ENCODE measurements at regions not wholly inside any gene's neighbourhood (a gene's known extent, or its start where the extent isn't known, plus 50 kb on each side); places are given as distances from the start of the nearest gene placed in this dataset.

DNA sequence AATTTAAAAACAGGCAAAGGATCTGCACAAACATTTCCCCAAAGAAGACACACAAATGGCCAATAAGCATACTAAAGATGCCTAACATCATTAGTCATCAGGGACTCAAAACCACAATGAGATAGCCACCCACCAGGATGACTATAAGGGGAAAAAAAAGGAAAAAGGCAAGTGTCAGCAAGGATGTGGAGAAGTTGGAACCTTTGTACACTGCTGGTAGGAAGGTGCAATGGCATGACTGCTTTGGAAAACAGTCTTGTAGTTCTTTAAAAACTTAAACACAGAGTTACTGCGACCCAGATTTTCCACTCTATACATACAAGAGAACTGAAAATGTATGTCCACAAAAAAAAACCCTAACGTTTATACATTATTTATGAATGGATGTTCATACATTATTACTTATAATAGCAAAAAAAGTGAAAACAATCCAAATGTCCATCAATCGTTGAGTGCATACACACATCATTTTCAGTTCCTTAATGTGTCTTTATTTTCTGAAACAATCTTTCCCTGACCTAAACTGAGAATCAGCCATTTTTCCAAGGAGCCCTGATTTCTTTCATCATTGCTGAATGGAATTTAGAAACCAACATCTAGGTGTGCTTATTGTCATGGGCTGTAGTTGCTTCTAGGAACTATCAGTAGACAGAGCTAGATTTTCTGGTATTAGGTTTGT is 64.7 kb upstream of the TLK1 start:
- DNase-seq (ENCODE audit: low read depth) = no peak

DNA sequence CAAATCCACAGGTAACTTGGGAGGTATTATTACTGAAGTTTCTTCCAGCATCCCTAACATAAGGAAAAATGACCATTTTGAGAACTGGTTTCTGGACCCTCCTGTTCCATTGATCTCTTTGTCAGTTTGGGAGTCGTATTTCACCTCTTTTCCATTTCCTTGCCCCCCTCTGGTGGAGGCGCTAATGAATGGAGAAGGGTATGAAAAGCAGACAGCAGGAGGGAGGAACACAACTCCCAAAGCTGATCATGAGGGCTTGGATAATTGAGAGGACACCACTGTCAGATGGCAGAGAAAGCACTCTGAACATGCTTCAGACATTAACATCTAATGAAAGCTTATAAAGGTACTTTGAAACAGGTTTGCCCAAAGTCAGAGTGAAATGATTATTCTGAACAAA is 56.6 kb upstream of the TLK1 start:
- DNase-seq (ENCODE audit: low read depth) = no peak

DNA sequence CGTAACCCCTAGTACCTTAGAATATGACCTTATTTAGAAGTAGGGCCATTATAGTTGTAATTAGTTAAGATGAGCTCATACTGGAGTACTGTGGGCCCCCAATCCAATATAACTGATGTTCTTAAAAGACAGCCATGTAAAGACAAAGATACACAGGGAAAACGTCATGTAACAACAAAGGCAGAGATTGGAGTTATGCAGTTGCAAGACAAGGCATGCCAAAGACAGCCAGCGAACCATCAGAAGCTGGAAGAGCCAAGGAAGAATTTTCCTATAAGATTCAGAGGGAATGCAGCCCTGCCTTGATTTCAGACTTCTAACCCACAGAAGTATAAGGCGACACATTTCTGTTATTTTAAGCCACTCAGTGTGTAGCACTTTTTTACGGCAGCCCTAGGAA is 55.9 kb upstream of the TLK1 start:
- no peak for DNase-seq (ENCODE audit: low read depth)

DNA sequence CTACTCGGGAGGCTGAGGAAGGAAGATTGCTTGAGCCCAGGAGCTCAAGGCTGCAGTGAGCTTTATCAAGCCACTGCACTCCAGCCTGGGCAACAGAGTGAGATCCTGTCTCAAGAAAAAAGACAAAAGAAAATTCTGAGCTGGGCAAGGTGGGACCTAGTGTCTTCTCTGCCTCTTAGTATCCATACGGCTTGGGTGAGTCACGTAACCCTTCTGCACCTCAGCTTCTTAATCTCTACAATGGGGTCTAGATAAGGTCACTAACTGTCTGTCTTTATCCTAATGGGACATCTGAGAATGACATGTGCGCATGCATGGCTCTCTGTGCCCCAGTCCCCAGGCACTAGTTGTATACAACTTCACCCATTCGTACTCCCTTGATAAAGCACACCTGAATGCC is 53.4 kb upstream of the TLK1 start:
- no peak for DNase-seq (ENCODE audit: low read depth)

DNA sequence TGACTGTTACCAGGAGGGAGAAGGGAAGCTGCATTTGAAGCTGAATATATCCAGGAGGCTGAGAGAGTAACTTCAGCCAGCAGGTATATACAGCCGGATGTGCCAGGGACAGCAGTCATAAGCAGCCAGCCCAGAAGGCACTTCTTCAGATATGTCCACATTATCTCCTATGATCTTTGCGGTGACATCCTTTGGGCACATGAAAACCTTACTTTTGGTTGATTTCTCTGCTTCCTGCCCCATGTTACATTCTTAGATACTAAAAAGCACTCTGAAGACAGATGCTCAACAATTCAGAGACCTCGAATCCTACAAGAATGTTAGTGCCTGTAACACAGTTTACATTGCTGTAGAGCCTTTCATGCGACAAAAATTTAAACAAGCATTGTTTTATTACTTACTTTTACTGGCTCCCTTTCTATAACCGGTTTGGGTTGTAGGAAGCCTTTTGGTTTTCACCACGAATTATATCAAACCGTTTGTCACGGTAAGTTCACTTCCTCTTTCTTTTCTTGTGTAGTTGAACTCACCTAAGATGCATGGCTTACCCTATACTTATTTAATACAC is 50.3 kb upstream of the TLK1 start:
- peak; percentile 13 for DNase-seq (ENCODE audit: low read depth)
